Activated T-cell treated with anti-CD3 and anti-CD28 coated beads for 1 hour (primary cell): ENCODE measurements at regions not wholly inside any gene's neighbourhood (a gene's known extent, or its start where the extent isn't known, plus 50 kb on each side); places are given as distances from the start of the nearest gene placed in this dataset.

Experiments
- DNase-seq: peaks from one replicate; pipeline ENCODE4 v3.0.0-alpha.2; 2020; ENCODE audit warnings: low read depth

DNA sequence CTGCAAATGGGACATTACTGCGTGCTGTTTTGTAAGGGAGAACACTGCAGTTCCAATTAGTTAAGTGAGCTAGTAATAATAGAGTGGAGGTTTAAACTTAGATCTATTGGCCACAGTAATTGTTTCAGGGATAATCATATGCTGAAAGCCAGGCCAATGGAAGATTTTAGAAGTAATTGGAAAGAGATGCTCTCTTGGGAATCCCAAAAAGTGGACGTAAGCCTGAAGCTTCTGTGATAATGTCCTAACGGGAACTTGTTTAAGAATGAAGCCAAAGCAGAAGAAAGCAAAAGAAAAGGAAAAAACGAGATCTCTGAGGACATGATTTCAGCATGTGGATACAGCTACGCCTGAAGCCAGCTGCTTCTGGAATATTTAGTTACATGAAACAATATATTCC lies 594.6 kb downstream of the SLC4A3 start:
- DNase-seq = no peak

GRCh38 chr2:220224691-220225543 lies 597.5 kb downstream of the SLC4A3 start:
- DNase-seq = no peak

- no peak for DNase-seq
Measured at GRCh38 chr2:220226076-220226475, 598.6 kb downstream of the SLC4A3 start.

DNA sequence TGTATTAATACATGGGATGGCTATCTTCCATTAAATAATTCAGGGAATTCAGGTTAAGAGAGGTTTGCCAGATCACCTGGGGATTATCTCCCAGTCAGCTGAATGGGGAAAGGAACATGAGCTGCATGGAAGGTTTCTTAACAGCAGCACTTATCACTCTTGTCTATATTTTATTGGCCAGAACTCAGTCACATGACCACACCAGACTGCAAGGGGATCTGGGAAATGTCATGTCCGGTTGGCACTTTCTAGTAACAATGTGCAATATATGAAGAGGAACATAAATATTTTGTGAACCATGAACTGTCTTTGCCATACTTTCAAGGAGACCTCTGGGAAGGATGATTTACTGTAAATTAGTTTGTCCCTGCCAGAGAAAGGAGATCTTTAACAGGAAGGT lies 599.1 kb downstream of the SLC4A3 start:
- DNase-seq = no peak

DNA sequence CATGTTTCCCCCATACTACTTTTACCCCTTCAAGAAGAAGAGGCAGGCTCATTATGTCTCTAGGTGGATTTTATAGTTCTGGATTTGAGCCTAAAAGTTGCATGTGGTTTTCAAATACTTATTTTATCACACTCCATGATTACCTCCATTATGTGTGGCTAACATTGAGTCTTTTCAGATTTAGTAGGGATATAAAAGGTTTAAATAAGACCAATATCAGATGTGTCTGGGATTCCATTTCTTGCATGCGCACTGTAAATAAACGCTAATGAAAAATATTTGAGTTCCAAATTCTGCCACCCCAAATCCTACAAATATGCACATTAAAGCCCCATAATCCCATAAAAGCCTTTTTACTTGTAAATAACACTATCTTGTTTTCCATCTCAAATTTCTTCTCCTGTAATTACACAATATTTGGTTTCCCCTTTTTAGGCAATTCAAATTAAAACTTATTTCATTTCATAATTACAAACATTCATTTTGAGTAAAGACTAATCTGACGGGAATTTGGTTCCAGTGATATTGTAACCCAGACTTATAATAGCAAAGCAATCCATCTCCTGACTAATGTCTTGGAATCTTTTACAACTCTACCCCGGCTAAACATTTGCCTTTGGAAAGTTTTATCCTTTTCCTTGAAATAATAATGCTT lies 600.0 kb downstream of the SLC4A3 start:
- DNase-seq = no peak

DNA sequence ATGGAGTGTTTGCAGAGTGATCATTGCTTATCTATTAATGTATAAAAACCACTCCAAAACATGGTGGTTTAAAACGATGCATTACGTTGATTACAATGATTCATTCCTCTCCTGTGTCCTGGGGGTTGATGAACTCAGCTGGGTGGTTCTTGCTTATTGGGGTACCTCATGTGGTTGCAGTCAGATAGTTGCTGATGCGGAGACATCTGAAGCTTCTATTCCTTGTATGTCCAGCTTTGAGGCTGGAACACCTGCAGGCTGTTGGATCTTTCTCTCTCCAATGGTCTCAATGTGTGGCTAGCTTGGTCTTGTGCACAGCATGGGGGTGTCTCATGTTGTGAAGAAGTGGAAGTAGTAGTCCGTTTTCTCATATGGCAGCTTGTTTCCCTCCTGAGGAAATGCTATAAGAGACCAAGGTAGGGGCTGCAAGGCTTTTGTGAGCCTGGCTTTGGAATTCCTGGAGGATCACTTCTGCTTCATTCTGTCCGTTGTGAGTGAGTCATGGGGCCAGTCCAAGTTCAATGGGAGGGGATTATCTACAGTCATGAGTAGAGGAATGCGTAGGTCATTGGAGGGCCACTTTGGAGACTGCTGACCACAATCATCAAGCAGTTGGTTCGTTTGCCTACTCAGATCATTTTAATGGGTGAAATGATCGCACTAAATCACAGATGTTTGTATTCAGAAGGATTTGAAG lies 601.0 kb downstream of the SLC4A3 start:
- no peak for DNase-seq

DNA sequence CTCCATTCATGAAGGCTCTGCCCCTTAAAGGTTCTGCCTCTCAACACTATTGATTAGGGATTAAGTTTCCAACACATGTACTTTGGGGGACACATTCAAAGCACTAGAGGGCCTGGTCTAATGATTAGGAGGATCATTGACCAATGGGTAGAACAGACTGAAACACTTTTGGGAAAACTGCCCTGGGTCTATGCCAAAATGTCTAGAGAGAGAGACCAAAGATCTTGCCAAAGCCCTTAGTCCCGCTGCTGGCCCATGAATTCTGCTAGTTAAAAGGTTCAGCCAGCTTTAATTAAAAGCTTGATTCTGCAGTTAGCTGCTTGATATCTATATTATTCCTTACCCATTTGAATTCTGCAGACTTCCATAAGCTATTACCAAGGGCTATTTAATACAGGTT lies 613.2 kb downstream of the SLC4A3 start:
- no peak for DNase-seq

DNA sequence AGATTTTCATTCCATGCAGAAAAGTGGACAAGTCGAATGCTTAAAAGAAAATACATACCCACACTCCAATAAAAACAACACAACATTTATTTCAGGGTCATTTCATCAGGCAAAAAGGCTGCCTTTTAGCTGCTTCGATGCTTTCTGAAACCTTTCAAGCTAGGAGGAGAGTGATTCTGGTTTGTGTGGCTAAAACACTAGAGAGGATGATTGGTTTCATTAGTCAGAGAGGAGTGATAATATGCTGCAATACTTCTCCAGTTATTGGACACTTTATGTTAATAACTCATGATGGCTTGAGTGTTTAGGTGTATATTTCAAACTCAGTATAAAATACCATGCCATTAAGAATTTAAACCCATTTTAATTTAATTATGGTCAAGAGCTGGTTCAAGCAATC lies 614.0 kb downstream of the SLC4A3 start:
- no peak for DNase-seq

DNA sequence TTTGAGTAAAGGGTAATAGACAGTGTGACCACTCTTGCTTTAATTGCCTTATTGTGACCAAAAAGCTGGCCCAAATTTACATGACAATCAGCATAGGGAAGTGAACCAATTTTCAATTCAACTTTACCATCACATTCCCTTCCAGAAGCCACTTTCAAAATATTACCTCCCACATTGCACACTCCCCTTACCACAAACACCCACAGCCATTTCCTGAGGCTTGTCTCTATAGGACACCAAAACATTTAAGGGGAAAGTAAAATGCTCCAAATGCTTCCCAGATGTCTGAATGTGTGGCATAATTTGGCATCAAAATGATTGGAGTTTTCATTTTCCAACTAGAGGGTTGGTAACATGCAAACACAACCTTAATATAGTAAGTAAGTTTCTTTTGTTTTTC lies 616.1 kb downstream of the SLC4A3 start:
- no peak for DNase-seq

- no peak for DNase-seq
Measured at GRCh38 chr2:220246386-220246785, 619.0 kb downstream of the SLC4A3 start.

DNA sequence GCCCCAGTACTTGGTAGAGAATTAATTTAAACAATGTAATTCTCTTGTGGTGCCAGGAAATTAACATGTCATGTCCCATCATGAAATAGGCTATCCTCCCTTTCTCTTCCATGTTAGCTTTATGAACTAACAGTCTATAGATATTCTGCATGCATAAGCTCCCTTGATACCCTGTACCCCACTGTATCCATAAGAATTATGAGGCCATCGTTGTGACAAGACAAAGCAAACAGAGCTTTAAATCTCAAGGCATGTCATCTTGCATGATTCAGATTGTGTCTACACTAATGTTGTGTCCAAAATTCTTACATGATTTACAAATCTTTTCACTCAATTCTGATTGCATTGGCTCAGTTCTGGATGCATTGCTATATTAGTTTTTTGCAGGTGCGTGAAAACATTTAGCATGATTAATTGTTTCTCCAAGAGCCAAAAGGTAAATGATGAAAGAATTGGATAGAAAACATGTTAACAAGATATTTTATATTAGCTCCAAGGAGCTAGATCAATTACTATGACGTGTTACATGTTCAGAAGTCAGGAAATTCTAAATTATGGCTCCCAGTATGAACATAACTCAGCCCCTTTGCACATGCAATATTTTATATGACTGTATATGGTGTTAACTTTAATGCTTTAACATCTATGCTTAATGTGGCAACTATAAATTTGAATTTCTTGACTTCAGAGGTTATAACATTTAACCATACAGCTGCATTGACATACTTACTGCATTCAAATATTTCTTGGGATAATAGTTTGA lies 620.3 kb downstream of the SLC4A3 start:
- no peak for DNase-seq

DNA sequence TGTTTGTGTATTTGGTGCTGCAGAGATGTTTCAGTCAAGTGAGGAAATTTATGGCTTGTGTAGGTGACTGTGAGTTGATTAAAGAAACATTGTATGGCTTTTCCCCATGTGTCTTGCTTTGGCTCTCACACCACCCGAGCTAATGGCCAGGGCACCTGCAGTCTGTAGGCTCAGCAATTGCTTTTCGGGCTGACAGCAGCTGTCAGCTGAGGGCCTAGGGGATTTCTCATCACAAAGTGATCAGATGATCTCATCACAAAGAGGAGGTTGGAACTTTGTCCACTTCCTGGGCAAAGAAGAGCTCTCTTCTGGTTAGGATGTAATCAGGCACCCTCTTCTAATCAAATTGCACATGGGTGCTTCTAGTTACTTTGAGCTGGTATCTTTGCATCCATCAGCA lies 632.2 kb downstream of the SLC4A3 start:
- DNase-seq = no peak

DNA sequence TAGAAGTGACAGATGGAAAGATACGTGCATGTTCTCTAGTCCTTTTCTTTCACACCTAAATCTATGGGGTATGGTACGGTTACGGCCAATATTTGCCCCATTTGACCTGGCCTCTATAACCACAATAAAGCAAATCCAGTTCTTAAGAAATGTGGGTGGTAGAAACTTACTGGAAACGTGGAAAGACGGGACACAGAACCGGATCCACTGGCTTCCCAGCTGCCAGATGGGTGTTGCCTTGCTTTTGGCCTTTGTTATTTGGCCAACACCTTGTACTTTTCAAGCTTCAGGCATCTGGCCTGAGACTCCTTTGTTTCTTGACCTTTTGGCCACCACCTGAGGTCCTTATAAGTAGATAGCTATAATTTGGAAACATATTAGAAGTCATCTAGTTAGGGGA lies 635.9 kb downstream of the SLC4A3 start:
- DNase-seq = no peak

- no peak for DNase-seq
Measured at GRCh38 chr2:220269367-220269766, 641.9 kb downstream of the SLC4A3 start.

GRCh38 chr2:220270481-220271070 lies 643.1 kb downstream of the SLC4A3 start:
- no peak for DNase-seq

- DNase-seq = no peak
Measured at GRCh38 chr2:220272656-220273055, 645.2 kb downstream of the SLC4A3 start.

- DNase-seq = no peak
Measured at GRCh38 chr2:220273082-220273481, 645.7 kb downstream of the SLC4A3 start.

DNA sequence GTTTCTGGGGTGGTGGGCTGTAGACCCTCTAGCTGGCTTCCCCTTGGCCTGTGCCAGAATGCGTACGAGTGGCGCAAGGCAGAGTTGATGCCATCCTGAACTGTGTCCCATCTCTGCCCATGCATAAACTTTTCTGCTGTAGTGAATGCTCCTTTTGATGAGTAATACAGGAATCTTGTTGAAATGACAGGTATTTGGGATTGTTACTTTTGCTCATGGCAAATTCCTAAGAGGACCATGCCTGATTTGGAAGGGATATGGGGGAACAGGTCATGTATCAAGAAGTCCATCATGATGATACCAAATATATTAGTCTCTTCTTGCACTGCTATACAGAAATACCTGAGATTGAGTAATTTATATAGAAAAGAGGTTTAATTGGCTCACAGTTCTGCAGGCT lies 648.0 kb downstream of the SLC4A3 start:
- no peak for DNase-seq

GRCh38 chr2:220276741-220277444 lies 649.5 kb downstream of the SLC4A3 start:
- no peak for DNase-seq

DNA sequence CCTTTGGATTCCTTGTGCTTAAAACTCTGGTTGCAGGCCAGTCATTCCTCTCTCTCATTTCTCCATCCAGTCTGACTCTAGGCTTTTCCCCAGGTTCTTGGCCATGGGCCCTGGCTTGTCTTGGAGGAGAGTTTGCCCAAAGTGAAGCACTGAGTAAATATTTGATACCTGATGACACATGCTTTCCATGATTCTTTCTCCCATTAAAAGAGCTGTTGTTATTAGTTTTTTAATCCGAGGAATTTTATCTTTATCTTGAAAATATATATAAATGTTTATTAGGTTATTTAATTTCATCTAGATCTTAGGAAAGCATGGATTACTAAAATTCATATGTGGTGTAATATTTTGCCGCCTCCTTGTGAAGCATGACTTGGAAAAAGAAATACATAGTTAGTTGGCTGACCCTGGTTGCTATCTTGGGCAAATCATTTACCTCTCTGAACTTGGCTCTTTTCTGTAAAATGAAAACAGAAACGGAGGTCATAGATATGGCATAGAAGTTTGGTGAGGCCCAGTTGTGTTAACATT lies 650.1 kb downstream of the SLC4A3 start:
- no peak for DNase-seq

DNA sequence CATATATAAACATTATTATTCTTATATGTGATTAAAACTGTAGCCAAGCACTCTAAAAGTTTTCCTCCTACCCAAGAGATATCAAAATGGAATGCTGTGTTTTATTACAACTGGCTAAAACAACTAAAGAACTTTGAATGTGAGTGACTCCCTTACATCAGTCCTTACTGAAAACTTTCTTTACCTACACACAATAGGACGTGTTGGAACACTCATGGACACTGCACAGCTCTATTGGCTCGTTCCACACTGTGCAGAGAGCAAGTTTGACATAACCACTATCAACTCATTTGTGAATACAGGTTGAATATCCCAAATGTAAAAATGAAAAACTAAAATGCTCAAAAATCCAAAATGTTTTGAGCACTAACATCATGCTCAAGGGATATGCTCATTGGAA lies 650.6 kb downstream of the SLC4A3 start:
- no peak for DNase-seq
